HCT116 (cell line): ENCODE measurements at regions not wholly inside any gene's neighbourhood (a gene's known extent, or its start where the extent isn't known, plus 50 kb on each side); places are given as distances from the start of the nearest gene placed in this dataset.

Source experiments
- ATAC-seq: fragments of 200-7000 bp; cut with Tn5 transposase; 2 replicates; pipeline ENCODE4 v1.9.1; 2020; ENCODE audit warnings: mild to moderate bottlenecking, moderate library complexity
- BruUV-seq: library from RNA; stranded (reverse); fragments of 400-500 nt; replicated peaks from 2 replicates; lab custom pipeline; 2021; lab: Mats Ljungman, UMichigan
- CTCF ChIA-PET: fragments of 300-600 bp; sonication (Branson Sonifier 250); formaldehyde crosslinking; loops from one replicate; lab custom pipeline; 2021; ENCODE audit warnings: antibody characterized with exemption; lab: Charles Lee
- POLR2A ChIA-PET: fragments of 300-600, 350-600 bp; sonication (Branson Sonifier 250); formaldehyde crosslinking; loops from one replicate; lab custom pipeline; 2021; ENCODE audit warnings: antibody characterized with exemption; lab: Charles Lee
- RAD21 ChIA-PET, 2 experiments: fragments of 300-600 bp; sonication (Branson Sonifier 250); formaldehyde crosslinking; loops; one replicate each; lab custom pipeline; 2023; ENCODE audit warnings: low total read pairs in 2 of 2; ENCODE audit not compliant: uncharacterized antibody in 2 of 2, unreplicated experiment in 2 of 2, low non-redundant PET in 1 of 2; lab: Charles Lee
- DNase-seq: peaks from one replicate; pipeline ENCODE4 v3.0.0-alpha.2; 2010; ENCODE audit warnings: low read depth, low spot score
- H2AFZ ChIP-seq: fragments of 200-600 bp; shearing (Covaris generic), sonication (generic); 2 replicates; pipeline ENCODE4 v1.6.1; 2017; ENCODE audit warnings: low read depth, mixed run types, mixed read lengths, antibody characterized with exemption, low read length; ENCODE audit not compliant: poor library complexity, severe bottlenecking
- H3K27ac ChIP-seq: 2 replicates; pipeline ENCODE4 v1.5.1; 2012; ENCODE audit warnings: low read depth, low read length
- H3K27me3 ChIP-seq: fragments of 200-600 bp; sonication (generic); 2 replicates; pipeline ENCODE4 v1.6.1; 2016; ENCODE audit warnings: mixed run types, low read length, mixed read lengths; ENCODE audit not compliant: insufficient read depth
- H3K36me3 ChIP-seq, 2 experiments: fragments of 200-500 bp in 1 of 2; fragments of 200-600 bp in 1 of 2; sonication (Bioruptor generic) in 1 of 2; sonication (generic) in 1 of 2; 2 replicates each; pipeline versions ENCODE4 v1.5.1 to v1.6.1; 2014 to 2016; ENCODE audit warnings: low read length in 2 of 2, inconsistent platforms in 1 of 2, mixed read lengths in 1 of 2, mixed run types in 1 of 2; ENCODE audit not compliant: insufficient read depth in 2 of 2, control insufficient read depth in 1 of 2
- H3K4me1 ChIP-seq, 2 experiments: fragments of 200-600 bp in 1 of 2; sonication (generic) in 1 of 2; 2 replicates each; pipeline versions ENCODE4 v1.5.1 to v1.6.1; 2012 to 2017; ENCODE audit warnings: low read length in 2 of 2, inconsistent platforms in 1 of 2, mild to moderate bottlenecking in 1 of 2, mixed read lengths in 1 of 2, mixed run types in 1 of 2, moderate library complexity in 1 of 2; ENCODE audit not compliant: insufficient read depth in 2 of 2, control insufficient read depth in 1 of 2
- H3K4me2 ChIP-seq: fragments of 200-600 bp; sonication (generic); 2 replicates; pipeline ENCODE4 v1.6.1; 2017; ENCODE audit warnings: mixed run types, low read length, mixed read lengths
- H3K4me3 ChIP-seq, 2 experiments: fragments of 200-600 bp in 1 of 2; sonication (generic) in 1 of 2; replicated peaks in 1 of 2; 2 replicates each; pipeline ENCODE4 v1.5.1; 2011 to 2016; ENCODE audit warnings: low read length in 2 of 2, control low read depth in 1 of 2, low read depth in 1 of 2, mild to moderate bottlenecking in 1 of 2, mixed read lengths in 1 of 2, mixed run types in 1 of 2
- H3K79me2 ChIP-seq: fragments of 200-600 bp; sonication (generic); 2 replicates; pipeline ENCODE4 v1.6.1; 2017; ENCODE audit warnings: mild to moderate bottlenecking, mixed run types, low read length, moderate library complexity, mixed read lengths; ENCODE audit not compliant: insufficient read depth
- H3K9ac ChIP-seq: fragments of 200-600 bp; sonication (generic); 2 replicates; pipeline ENCODE4 v1.6.1; 2016; ENCODE audit warnings: low read length, mixed read lengths
- H3K9me2 ChIP-seq: fragments of 200-600 bp; sonication (generic), shearing (Covaris generic); 2 replicates; pipeline ENCODE4 v1.6.1; 2017; ENCODE audit warnings: mixed run types, mild to moderate bottlenecking, moderate library complexity; ENCODE audit not compliant: insufficient read depth
- H3K9me3 ChIP-seq, 2 experiments: fragments of 200-500 bp in 1 of 2; fragments of 200-600 bp in 1 of 2; sonication (Bioruptor generic) in 1 of 2; sonication (generic) in 1 of 2; 2 replicates each; pipeline ENCODE4 v1.6.1; 2014 to 2017; ENCODE audit warnings: low read length in 2 of 2, mixed read lengths in 2 of 2, inconsistent platforms in 1 of 2, low read depth in 1 of 2, mild to moderate bottlenecking in 1 of 2, mixed run types in 1 of 2, moderate library complexity in 1 of 2; ENCODE audit not compliant: control insufficient read depth in 1 of 2, insufficient read depth in 1 of 2
- H4K20me1 ChIP-seq: fragments of 200-600 bp; sonication (generic), shearing (Covaris generic); 2 replicates; pipeline ENCODE4 v1.6.1; 2017; ENCODE audit warnings: mixed run types, mild to moderate bottlenecking, moderate library complexity; ENCODE audit not compliant: insufficient read depth
- ATF3 ChIP-seq: IDR thresholded peaks from 2 replicates; pipeline ENCODE4 v1.6.1; 2012
- CEBPB ChIP-seq: IDR thresholded peaks from 2 replicates; pipeline ENCODE4 v1.6.1; 2012; ENCODE audit warnings: low read depth
- CTCF ChIP-seq, 3 experiments: fragments of 200-600 bp in 1 of 3; sonication (generic) in 1 of 3; IDR thresholded peaks in 2 of 3; conservative IDR thresholded peaks in 1 of 3; 2 replicates each; pipeline ENCODE4 v1.5.1; 2012 to 2017; ENCODE audit warnings: low read depth in 2 of 3, low read length in 2 of 3, antibody characterized with exemption in 1 of 3, borderline replicate concordance in 1 of 3, control low read depth in 1 of 3, mild to moderate bottlenecking in 1 of 3, mixed read lengths in 1 of 3, mixed run types in 1 of 3, moderate library complexity in 1 of 3; ENCODE audit not compliant: insufficient read depth in 1 of 3
- EGR1 ChIP-seq: IDR thresholded peaks from 2 replicates; pipeline ENCODE4 v1.6.1; 2012; ENCODE audit warnings: low read depth
- JUND ChIP-seq: IDR thresholded peaks from 2 replicates; pipeline ENCODE4 v1.6.1; 2012
- MAX ChIP-seq: IDR thresholded peaks from 2 replicates; pipeline ENCODE4 v1.6.1; 2012
- POLR2A ChIP-seq: IDR thresholded peaks from 2 replicates; pipeline ENCODE4 v1.7.0; 2011; ENCODE audit warnings: borderline replicate concordance; ENCODE audit not compliant: insufficient read depth, insufficient read length; ENCODE audit errors: extremely low read depth
- RAD21 ChIP-seq: IDR thresholded peaks from 2 replicates; pipeline ENCODE4 v1.6.1; 2012; ENCODE audit warnings: low read depth, mild to moderate bottlenecking
- REST ChIP-seq: IDR thresholded peaks from 2 replicates; pipeline ENCODE4 v1.6.1; 2012; ENCODE audit warnings: low read depth
- TCF7L2 ChIP-seq: IDR thresholded peaks from 2 replicates; pipeline ENCODE4 v1.7.0; 2011; ENCODE audit warnings: borderline replicate concordance, inconsistent platforms; ENCODE audit not compliant: insufficient read depth, insufficient read length; ENCODE audit errors: extremely low read depth
- ZBTB33 ChIP-seq: IDR thresholded peaks from 2 replicates; pipeline ENCODE4 v1.6.1; 2011; ENCODE audit warnings: mild to moderate bottlenecking, low read length, moderate library complexity; ENCODE audit not compliant: insufficient replicate concordance; ENCODE audit errors: extremely low read depth
- ZFX ChIP-seq: fragments of 450-650 bp; IDR thresholded peaks from 2 replicates; pipeline ENCODE4 v1.6.1; 2017
- intact Hi-C: fragments of 100-400 bp; cut with micrococcal nuclease; formaldehyde crosslinking; loops from 2 replicates; pipeline ENCODE4 v1.10.0; 2022

GRCh38 chr6:103784117-103784516 lies 1075.6 kb downstream of the HACE1 start:
- BruUV-seq: no TSS peak
- H3K27ac ChIP-seq: no peak overlapping the region
- H3K9me2 ChIP-seq: no peaks in the 10 kb centered on the region
- no peak overlapping the region for H3K9ac ChIP-seq
- no peak for TF ChIP-seq TCF7L2
- TF ChIP-seq ZFX: no peak
- no peak for TF ChIP-seq ATF3
- TF ChIP-seq MAX: no peak
- no peak for TF ChIP-seq CEBPB
- no peak for TF ChIP-seq CTCF (IDR thresholded peaks at IDR 0.05 in 2 of 3, conservative IDR thresholded peaks at IDR 0.05 in 1 of 3; ENCODE audit: borderline replicate concordance in 1 of 3, insufficient read depth in 1 of 3, low read depth in 2 of 3, low read length in 2 of 3)
- no peaks in the 10 kb centered on the region for H3K79me2 ChIP-seq
- ChIA-PET POLR2A (no interaction called here), CTCF (no interaction called here), RAD21 (no interaction called here)
- H3K36me3 ChIP-seq: no peaks in the 10 kb centered on the region
- no peaks in the 10 kb centered on the region for H3K9me3 ChIP-seq
- H4K20me1 ChIP-seq: no peaks in the 10 kb centered on the region
- intact Hi-C loops: no loop called here
- H2AFZ ChIP-seq: no peak overlapping the region
- no peak for DNase-seq
- ATAC-seq: no peak
- H3K4me3 ChIP-seq: no peak overlapping the region
- H3K4me1 ChIP-seq: no peaks in the 10 kb centered on the region
- no peak overlapping the region for H3K4me2 ChIP-seq
- no peaks in the 10 kb centered on the region for H3K27me3 ChIP-seq

- no peak for ATAC-seq
- Histone ChIP-seq H3K36me3 (no peaks in the 10 kb centered on the region), H3K9me2 (no peaks in the 10 kb centered on the region), H3K4me2 (no peak overlapping the region), H3K79me2 (no peaks in the 10 kb centered on the region), H3K27me3 (no peaks in the 10 kb centered on the region), H4K20me1 (no peaks in the 10 kb centered on the region), H3K9ac (no peak overlapping the region), H2AFZ (no peak overlapping the region), H3K4me1 (no peaks in the 10 kb centered on the region), H3K4me3 (no peak overlapping the region), H3K27ac (no peak overlapping the region), H3K9me3 (no peaks in the 10 kb centered on the region)
- BruUV-seq: no TSS peak
- intact Hi-C loops: no loop called here
- no peak for DNase-seq
- CTCF ChIA-PET: interaction anchor here (1.2 kb wide), 1 partner anchor 14 kb away, joined by 5 read pairs; no protein-coding TSS in a partner anchor
- RAD21 ChIA-PET: no interaction called here
- POLR2A ChIA-PET: no interaction called here
- TF ChIP-seq EGR1 (no peak), POLR2A (no peak), ATF3 (no peak), JUND (no peak), ZBTB33 (no peak), MAX (no peak), REST (no peak), RAD21 (no peak)
Measured at GRCh38 chr6:103783329-103783728, 1076.4 kb downstream of the HACE1 start.
